ENCODE measurements at regions not wholly inside any gene's neighbourhood (a gene's known extent, or its start where the extent isn't known, plus 50 kb on each side); places are given as distances from the start of the nearest gene placed in this dataset.

DNA sequence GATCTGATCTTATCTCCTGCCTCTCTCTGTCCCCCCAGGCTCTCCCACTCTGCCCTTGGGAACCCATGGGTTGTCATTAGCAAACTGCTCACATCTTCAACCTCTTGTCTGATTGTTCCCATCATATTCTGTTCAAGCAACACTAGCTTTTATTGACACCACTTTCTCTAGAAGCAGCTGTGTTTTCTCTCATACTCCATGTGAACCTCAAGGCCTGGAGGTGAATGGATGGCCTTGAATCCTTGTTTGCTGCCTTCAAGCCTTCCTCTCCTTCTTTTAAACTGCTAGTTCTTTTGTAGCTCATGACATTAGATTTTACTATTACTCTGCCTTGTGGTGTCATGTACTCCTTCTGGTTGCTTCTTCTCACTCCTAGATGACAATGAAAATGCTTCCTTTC is 149.5 kb upstream of the WDFY3 start:
- TF ChIP-seq HDGF (IDR thresholded peaks at IDR 0.05) (no peak), POLR2AphosphoS2 (IDR thresholded peaks at IDR 0.05; ENCODE audit: low read length) (no peak), XRCC3 (IDR thresholded peaks at IDR 0.05) (no peak), RFX5 (IDR thresholded peaks at IDR 0.05; ENCODE audit: low read depth, low read length) (no peak), ZFX (CRISPR knock-in tag; IDR thresholded peaks at IDR 0.05) (no peak)
- TF ChIP-seq, protein P1, sequence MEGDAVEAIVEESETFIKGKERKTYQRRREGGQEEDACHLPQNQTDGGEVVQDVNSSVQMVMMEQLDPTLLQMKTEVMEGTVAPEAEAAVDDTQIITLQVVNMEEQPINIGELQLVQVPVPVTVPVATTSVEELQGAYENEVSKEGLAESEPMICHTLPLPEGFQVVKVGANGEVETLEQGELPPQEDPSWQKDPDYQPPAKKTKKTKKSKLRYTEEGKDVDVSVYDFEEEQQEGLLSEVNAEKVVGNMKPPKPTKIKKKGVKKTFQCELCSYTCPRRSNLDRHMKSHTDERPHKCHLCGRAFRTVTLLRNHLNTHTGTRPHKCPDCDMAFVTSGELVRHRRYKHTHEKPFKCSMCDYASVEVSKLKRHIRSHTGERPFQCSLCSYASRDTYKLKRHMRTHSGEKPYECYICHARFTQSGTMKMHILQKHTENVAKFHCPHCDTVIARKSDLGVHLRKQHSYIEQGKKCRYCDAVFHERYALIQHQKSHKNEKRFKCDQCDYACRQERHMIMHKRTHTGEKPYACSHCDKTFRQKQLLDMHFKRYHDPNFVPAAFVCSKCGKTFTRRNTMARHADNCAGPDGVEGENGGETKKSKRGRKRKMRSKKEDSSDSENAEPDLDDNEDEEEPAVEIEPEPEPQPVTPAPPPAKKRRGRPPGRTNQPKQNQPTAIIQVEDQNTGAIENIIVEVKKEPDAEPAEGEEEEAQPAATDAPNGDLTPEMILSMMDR (IDR thresholded peaks at IDR 0.05 in 2 of 3, conservative IDR thresholded peaks at IDR 0.05 in 1 of 3; ENCODE audit: insufficient read depth in 2 of 3, low read depth in 1 of 3, low read length in 3 of 3): no peak

Measured in K562 (cell line).